SJCRH30 (cell line): ENCODE measurements at regions not wholly inside any gene's neighbourhood (a gene's known extent, or its start where the extent isn't known, plus 50 kb on each side); places are given as distances from the start of the nearest gene placed in this dataset.

ENCODE experiments used
- DNase-seq, 2 experiments: peaks; one replicate each; pipeline ENCODE4 v3.0.0-alpha.2; 2015 to 2020
- H3K27ac ChIP-seq: fragments of 250-450 bp; sonication (Bioruptor Pico); 2 replicates; pipeline ENCODE4 v1.5.1; 2020; ENCODE audit warnings: mild to moderate bottlenecking, moderate library complexity
- H3K27me3 ChIP-seq: fragments of 250-450 bp; sonication (Bioruptor Pico); 2 replicates; pipeline ENCODE4 v1.5.1; 2020; ENCODE audit warnings: mild to moderate bottlenecking, moderate library complexity
- H3K36me3 ChIP-seq: fragments of 250-450 bp; sonication (Bioruptor Pico); 2 replicates; pipeline ENCODE4 v1.5.1; 2020; ENCODE audit warnings: mild to moderate bottlenecking, moderate library complexity
- H3K4me1 ChIP-seq: fragments of 250-450 bp; sonication (Bioruptor Pico); 2 replicates; pipeline ENCODE4 v1.5.1; 2020; ENCODE audit warnings: mild to moderate bottlenecking, moderate library complexity
- H3K4me3 ChIP-seq: fragments of 250-450 bp; sonication (Bioruptor Pico); 2 replicates; pipeline ENCODE4 v1.5.1; 2020; ENCODE audit warnings: mild to moderate bottlenecking, moderate library complexity
- H3K9me3 ChIP-seq: fragments of 250-450 bp; sonication (Bioruptor Pico); replicated peaks from 2 replicates; pipeline ENCODE4 v1.5.1; 2020; ENCODE audit warnings: mild to moderate bottlenecking, moderate library complexity

- no peak overlapping the region for H3K4me3 ChIP-seq
- DNase-seq, result no peak
Measured at GRCh38 chr9:20291201-20291600, 331.1 kb downstream of the MLLT3 start.

DNA sequence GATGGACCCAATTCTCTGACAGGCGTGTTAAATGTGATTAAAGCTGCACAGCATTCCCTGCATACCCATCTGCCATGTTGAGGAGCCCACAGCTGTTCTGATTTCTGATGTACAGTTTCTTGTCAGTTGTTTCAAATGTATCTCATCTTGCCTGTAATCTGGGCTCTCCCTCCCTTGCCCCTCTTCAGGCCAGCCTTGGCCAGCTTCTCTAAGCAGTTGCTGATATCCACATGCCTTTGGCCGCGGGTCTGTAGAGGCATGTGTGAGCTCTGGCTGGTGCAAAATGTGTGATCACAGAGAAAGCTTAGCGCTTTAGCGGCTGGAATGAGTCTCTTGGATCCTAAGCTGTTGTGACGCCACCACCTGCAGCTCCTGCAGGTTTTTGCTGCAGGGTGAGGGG is 332.0 kb downstream of the MLLT3 start:
- Histone ChIP-seq H3K27me3 (no peaks in the 10 kb centered on the region), H3K36me3 (no peaks in the 10 kb centered on the region), H3K27ac (no peak overlapping the region), H3K9me3 (no peaks in the 10 kb centered on the region), H3K4me1 (no peaks in the 10 kb centered on the region), H3K4me3 (no peak overlapping the region)
- DNase-seq, result no peak

More at GRCh38 chr9:20291201-20291600, 331.1 kb downstream of the MLLT3 start:
- Histone ChIP-seq H3K4me1 (no peaks in the 10 kb centered on the region), H3K27me3 (no peaks in the 10 kb centered on the region), H3K27ac (no peak overlapping the region), H3K9me3 (no peaks in the 10 kb centered on the region), H3K36me3 (no peaks in the 10 kb centered on the region)

GRCh38 chr9:20289423-20290010 is 332.8 kb downstream of the MLLT3 start:
- no peak overlapping the region for H3K27ac ChIP-seq
- no peaks in the 10 kb centered on the region for H3K4me1 ChIP-seq
- H3K27me3 ChIP-seq, result no peaks in the 10 kb centered on the region
- no peak for DNase-seq
- no peaks in the 10 kb centered on the region for H3K9me3 ChIP-seq
- H3K4me3 ChIP-seq, result no peak overlapping the region
- no peaks in the 10 kb centered on the region for H3K36me3 ChIP-seq

DNA sequence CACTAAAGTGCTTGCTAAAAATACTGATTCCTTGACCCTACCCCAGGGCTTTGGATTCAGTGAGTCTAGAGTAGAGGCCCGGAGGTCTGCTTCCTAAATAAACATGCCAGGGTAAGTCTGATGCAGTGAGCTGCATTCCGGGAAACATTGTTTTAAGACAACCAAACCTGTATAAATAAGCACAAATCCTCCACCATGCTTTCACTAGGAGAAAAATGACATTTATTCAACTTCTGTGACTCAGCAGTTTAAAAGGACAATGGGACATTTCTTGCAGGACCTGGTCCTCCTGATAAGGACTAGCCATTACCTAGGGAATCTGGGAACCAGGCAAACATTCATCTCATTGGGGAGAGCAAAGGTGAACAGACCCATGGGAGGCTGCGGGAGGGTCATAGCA is 335.3 kb downstream of the MLLT3 start:
- no peak for DNase-seq
- no peaks in the 10 kb centered on the region for H3K36me3 ChIP-seq
- no peaks in the 10 kb centered on the region for H3K4me1 ChIP-seq
- H3K27ac ChIP-seq, result no peak overlapping the region
- no peaks in the 10 kb centered on the region for H3K9me3 ChIP-seq
- H3K4me3 ChIP-seq, result no peak overlapping the region
- H3K27me3 ChIP-seq, result no peaks in the 10 kb centered on the region

DNA sequence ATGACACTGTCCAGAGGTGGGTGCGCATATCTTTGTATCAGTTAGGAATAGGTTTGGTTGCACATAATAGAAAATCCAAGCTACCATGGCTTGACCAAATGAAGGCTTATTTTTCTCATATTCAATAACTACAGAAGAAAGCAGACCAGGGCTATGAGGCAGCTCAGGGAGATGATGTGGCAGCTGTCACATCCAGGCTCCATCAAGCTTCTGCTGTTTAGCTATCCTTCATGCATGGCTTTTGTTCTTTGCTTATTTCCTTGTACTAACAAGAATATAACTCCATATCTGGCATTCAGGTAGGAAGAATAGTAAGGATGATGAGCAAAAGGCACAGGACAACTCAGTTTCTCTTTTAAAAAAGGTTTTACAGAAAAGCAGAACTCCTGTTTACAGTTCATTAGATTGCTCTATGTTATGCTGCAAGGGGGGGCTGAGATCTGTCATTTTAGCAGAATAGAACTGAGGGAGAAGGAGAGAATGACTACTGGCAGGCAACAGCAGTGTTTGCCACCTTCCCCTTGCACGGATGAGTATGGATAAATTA is 336.1 kb downstream of the MLLT3 start:
- Histone ChIP-seq H3K27me3 (no peaks in the 10 kb centered on the region), H3K9me3 (no peaks in the 10 kb centered on the region), H3K4me3 (no peak overlapping the region), H3K4me1 (no peaks in the 10 kb centered on the region), H3K36me3 (no peaks in the 10 kb centered on the region), H3K27ac (no peak overlapping the region)
- DNase-seq, result no peak

DNA sequence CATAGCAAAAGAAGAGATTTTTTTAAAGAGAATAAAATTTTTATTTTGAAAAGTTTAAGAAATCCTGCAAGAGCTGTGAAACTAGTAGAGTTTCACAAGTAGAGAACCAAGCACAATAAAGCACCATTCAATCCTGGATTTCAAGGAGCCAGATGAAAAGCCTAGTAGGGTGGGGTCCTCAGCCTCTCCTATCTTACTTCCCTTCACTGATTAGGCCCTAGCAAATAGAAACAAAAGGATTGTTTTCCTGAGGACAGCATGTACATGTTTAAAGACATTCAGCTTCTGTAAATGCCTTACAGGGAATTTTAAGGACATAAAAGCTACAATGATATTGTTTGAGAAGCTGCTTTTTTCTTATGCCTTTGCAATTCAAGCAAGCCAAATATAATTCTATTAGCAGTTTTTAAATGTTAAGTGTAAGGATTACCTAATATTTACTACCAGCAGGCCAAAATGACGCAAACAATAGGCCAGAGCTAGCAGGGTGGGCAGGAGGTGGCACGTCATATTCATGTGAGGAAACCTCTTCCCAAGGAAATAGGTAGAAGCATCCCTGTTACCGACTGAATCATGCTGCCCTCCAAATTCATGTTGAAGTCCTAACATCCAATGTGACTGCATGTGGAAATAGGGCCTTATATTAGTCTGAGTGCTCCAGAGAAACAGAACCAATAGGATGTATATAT is 337.6 kb downstream of the MLLT3 start:
- Histone ChIP-seq H3K4me3 (no peak overlapping the region), H3K9me3 (no peaks in the 10 kb centered on the region), H3K27me3 (no peaks in the 10 kb centered on the region), H3K36me3 (no peaks in the 10 kb centered on the region), H3K27ac (no peak overlapping the region), H3K4me1 (no peaks in the 10 kb centered on the region)
- DNase-seq, result no peak

DNA sequence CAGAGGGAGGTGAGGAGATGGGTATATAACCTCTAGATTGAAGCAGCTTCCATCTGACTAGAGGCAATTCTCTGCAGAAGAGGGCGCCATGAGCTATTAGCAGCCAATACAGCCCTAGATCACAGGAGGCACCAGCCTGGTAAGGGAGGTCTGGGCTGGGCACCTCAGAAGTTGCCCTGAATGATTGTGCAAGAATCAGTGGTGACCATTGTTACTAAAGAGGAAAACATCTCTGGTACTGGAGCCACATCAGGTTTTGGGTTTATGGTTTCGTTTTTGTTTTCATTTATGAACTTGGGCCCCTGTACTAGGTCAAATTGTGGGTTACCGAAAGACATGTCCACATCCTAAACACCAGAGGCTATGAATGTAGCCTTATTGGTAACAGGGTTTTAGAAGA is 342.0 kb downstream of the MLLT3 start:
- H3K4me1 ChIP-seq, result no peaks in the 10 kb centered on the region
- no peak overlapping the region for H3K4me3 ChIP-seq
- H3K27me3 ChIP-seq, result no peaks in the 10 kb centered on the region
- DNase-seq, result no peak
- H3K36me3 ChIP-seq, result no peaks in the 10 kb centered on the region
- no peak overlapping the region for H3K27ac ChIP-seq
- no peaks in the 10 kb centered on the region for H3K9me3 ChIP-seq

GRCh38 chr9:20276762-20277161 is 345.5 kb downstream of the MLLT3 start:
- H3K4me1 ChIP-seq, result no peaks in the 10 kb centered on the region
- H3K36me3 ChIP-seq, result no peaks in the 10 kb centered on the region
- no peak overlapping the region for H3K27ac ChIP-seq
- H3K27me3 ChIP-seq, result no peaks in the 10 kb centered on the region
- no peak for DNase-seq
- no peaks in the 10 kb centered on the region for H3K9me3 ChIP-seq
- no peak overlapping the region for H3K4me3 ChIP-seq

- H3K4me3 ChIP-seq, result no peak overlapping the region
- H3K27me3 ChIP-seq, result no peaks in the 10 kb centered on the region
- H3K9me3 ChIP-seq, result no peaks in the 10 kb centered on the region
- DNase-seq, result no peak
- no peaks in the 10 kb centered on the region for H3K36me3 ChIP-seq
- no peak overlapping the region for H3K27ac ChIP-seq
- H3K4me1 ChIP-seq, result no peaks in the 10 kb centered on the region
Measured at GRCh38 chr9:20271723-20272122, 350.6 kb downstream of the MLLT3 start.

DNA sequence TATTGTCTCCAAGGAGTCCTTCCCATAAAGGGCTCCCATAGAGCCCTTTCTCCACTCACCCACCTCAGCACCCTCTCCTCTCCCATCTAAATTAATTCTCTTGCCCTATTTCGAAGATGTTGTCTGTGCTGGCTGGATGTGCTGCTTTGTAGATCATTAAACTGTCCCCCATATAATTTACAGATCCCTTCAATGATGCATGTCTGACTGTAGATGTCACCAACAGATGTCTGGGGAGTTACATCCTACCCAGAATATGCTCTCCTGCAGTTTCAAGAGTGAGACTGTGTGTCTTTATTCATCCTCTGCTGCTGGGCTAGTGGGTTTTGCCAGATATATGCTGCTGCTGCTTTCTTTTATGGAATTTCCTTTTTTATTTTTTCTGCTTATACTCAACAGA is 351.2 kb downstream of the MLLT3 start:
- no peak for DNase-seq
- Histone ChIP-seq H3K4me3 (no peak overlapping the region), H3K27me3 (no peaks in the 10 kb centered on the region), H3K9me3 (no peaks in the 10 kb centered on the region), H3K27ac (no peak overlapping the region), H3K4me1 (no peaks in the 10 kb centered on the region), H3K36me3 (no peaks in the 10 kb centered on the region)

DNA sequence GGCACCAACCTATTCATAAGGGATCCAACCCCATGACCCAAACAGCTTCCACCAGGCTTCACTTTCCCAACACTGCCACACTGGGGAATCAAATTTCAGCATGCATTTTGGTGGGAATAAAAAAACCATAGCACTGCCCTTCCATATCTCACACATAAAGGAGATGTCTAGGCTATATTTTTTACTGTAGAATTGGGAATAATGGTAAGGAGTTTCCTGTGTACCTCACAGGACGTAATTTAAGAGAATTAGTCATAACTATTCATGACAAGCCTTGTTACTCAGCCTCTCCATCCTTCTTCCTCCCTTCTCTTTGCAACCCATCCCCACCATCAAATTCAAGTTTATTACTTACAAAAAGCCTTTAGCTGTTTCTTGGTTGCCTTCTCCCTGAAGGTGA is 352.1 kb downstream of the MLLT3 start:
- no peaks in the 10 kb centered on the region for H3K4me1 ChIP-seq
- no peak for DNase-seq
- H3K27me3 ChIP-seq, result no peaks in the 10 kb centered on the region
- H3K27ac ChIP-seq, result no peak overlapping the region
- no peak overlapping the region for H3K4me3 ChIP-seq
- H3K36me3 ChIP-seq, result no peaks in the 10 kb centered on the region
- no peaks in the 10 kb centered on the region for H3K9me3 ChIP-seq

GRCh38 chr9:20269620-20270019 is 352.7 kb downstream of the MLLT3 start:
- Histone ChIP-seq H3K27ac (no peak overlapping the region), H3K4me1 (no peaks in the 10 kb centered on the region), H3K4me3 (no peak overlapping the region), H3K36me3 (no peaks in the 10 kb centered on the region), H3K9me3 (no peaks in the 10 kb centered on the region), H3K27me3 (no peaks in the 10 kb centered on the region)
- no peak for DNase-seq

DNA sequence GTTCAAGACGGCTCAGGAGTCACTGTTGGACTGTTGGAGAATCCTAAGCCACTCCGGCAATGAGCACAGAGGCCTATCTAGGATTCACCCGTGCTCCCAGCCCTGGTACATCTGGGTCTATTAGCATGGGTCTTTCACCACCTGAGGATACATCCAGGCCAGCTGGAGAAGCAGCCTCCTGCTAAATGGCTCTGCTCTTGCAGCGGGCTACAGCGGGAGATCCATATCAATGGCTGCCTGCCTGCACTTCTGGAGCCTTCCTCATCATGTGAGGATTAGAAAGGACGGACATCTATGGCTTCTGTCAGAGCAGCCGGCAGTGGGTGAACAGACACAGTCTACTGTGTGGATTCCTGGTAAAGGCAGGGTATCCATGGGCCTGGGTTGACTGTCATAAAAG is 357.4 kb downstream of the MLLT3 start:
- H3K36me3 ChIP-seq, result no peaks in the 10 kb centered on the region
- no peaks in the 10 kb centered on the region for H3K27me3 ChIP-seq
- H3K4me3 ChIP-seq, result no peak overlapping the region
- no peak overlapping the region for H3K27ac ChIP-seq
- H3K4me1 ChIP-seq, result no peaks in the 10 kb centered on the region
- DNase-seq, result no peak
- no peaks in the 10 kb centered on the region for H3K9me3 ChIP-seq

DNA sequence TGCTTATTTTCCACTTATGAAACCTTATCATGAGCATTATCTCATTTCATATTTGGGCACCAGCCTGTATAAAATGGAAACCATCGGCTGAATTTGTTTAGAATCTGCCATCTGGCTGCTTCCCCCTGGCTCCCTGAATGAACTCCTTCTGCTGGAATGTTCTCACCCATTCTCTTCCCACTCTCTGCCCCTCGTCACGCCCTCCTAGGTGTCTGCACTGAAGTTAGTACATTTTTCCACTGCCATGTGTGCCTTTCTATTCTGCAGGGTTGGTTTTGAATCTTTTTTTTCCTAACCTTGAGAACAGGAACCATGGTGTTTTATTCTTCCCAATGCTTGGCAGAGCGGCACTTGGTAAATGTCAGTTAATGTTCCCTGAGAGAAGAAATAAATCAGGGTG is 359.7 kb downstream of the MLLT3 start:
- no peaks in the 10 kb centered on the region for H3K36me3 ChIP-seq
- H3K4me1 ChIP-seq, result no peaks in the 10 kb centered on the region
- H3K27ac ChIP-seq, result no peak overlapping the region
- no peak for DNase-seq
- no peak overlapping the region for H3K4me3 ChIP-seq
- no peaks in the 10 kb centered on the region for H3K27me3 ChIP-seq
- no peaks in the 10 kb centered on the region for H3K9me3 ChIP-seq

GRCh38 chr9:20256284-20256948 is 365.9 kb downstream of the MLLT3 start:
- Histone ChIP-seq H3K4me1 (no peaks in the 10 kb centered on the region), H3K27ac (no peak overlapping the region), H3K27me3 (no peaks in the 10 kb centered on the region), H3K36me3 (no peaks in the 10 kb centered on the region), H3K4me3 (no peak overlapping the region), H3K9me3 (no peaks in the 10 kb centered on the region)
- DNase-seq, result no peak
